HCT116 (cell line): ENCODE measurements at regions not wholly inside any gene's neighbourhood (a gene's known extent, or its start where the extent isn't known, plus 50 kb on each side); places are given as distances from the start of the nearest gene placed in this dataset.

Source experiments
- ATAC-seq: fragments of 200-7000 bp; cut with Tn5 transposase; 2 replicates; pipeline ENCODE4 v1.9.1; 2020; ENCODE audit warnings: mild to moderate bottlenecking, moderate library complexity
- BruUV-seq: library from RNA; stranded (reverse); fragments of 400-500 nt; replicated peaks from 2 replicates; lab custom pipeline; 2021; lab: Mats Ljungman, UMichigan
- CTCF ChIA-PET: fragments of 300-600 bp; sonication (Branson Sonifier 250); formaldehyde crosslinking; loops from one replicate; lab custom pipeline; 2021; ENCODE audit warnings: antibody characterized with exemption; lab: Charles Lee
- POLR2A ChIA-PET: fragments of 300-600, 350-600 bp; sonication (Branson Sonifier 250); formaldehyde crosslinking; loops from one replicate; lab custom pipeline; 2021; ENCODE audit warnings: antibody characterized with exemption; lab: Charles Lee
- RAD21 ChIA-PET, 2 experiments: fragments of 300-600 bp; sonication (Branson Sonifier 250); formaldehyde crosslinking; loops; one replicate each; lab custom pipeline; 2023; ENCODE audit warnings: low total read pairs in 2 of 2; ENCODE audit not compliant: uncharacterized antibody in 2 of 2, unreplicated experiment in 2 of 2, low non-redundant PET in 1 of 2; lab: Charles Lee
- DNase-seq: peaks from one replicate; pipeline ENCODE4 v3.0.0-alpha.2; 2010; ENCODE audit warnings: low read depth, low spot score
- H2AFZ ChIP-seq: fragments of 200-600 bp; shearing (Covaris generic), sonication (generic); 2 replicates; pipeline ENCODE4 v1.6.1; 2017; ENCODE audit warnings: low read depth, mixed run types, mixed read lengths, antibody characterized with exemption, low read length; ENCODE audit not compliant: poor library complexity, severe bottlenecking
- H3K27ac ChIP-seq: 2 replicates; pipeline ENCODE4 v1.5.1; 2012; ENCODE audit warnings: low read depth, low read length
- H3K27me3 ChIP-seq: fragments of 200-600 bp; sonication (generic); 2 replicates; pipeline ENCODE4 v1.6.1; 2016; ENCODE audit warnings: mixed run types, low read length, mixed read lengths; ENCODE audit not compliant: insufficient read depth
- H3K36me3 ChIP-seq, 2 experiments: fragments of 200-500 bp in 1 of 2; fragments of 200-600 bp in 1 of 2; sonication (Bioruptor generic) in 1 of 2; sonication (generic) in 1 of 2; 2 replicates each; pipeline versions ENCODE4 v1.5.1 to v1.6.1; 2014 to 2016; ENCODE audit warnings: low read length in 2 of 2, inconsistent platforms in 1 of 2, mixed read lengths in 1 of 2, mixed run types in 1 of 2; ENCODE audit not compliant: insufficient read depth in 2 of 2, control insufficient read depth in 1 of 2
- H3K4me1 ChIP-seq, 2 experiments: fragments of 200-600 bp in 1 of 2; sonication (generic) in 1 of 2; 2 replicates each; pipeline versions ENCODE4 v1.5.1 to v1.6.1; 2012 to 2017; ENCODE audit warnings: low read length in 2 of 2, inconsistent platforms in 1 of 2, mild to moderate bottlenecking in 1 of 2, mixed read lengths in 1 of 2, mixed run types in 1 of 2, moderate library complexity in 1 of 2; ENCODE audit not compliant: insufficient read depth in 2 of 2, control insufficient read depth in 1 of 2
- H3K4me2 ChIP-seq: fragments of 200-600 bp; sonication (generic); 2 replicates; pipeline ENCODE4 v1.6.1; 2017; ENCODE audit warnings: mixed run types, low read length, mixed read lengths
- H3K4me3 ChIP-seq, 2 experiments: fragments of 200-600 bp in 1 of 2; sonication (generic) in 1 of 2; replicated peaks in 1 of 2; 2 replicates each; pipeline ENCODE4 v1.5.1; 2011 to 2016; ENCODE audit warnings: low read length in 2 of 2, control low read depth in 1 of 2, low read depth in 1 of 2, mild to moderate bottlenecking in 1 of 2, mixed read lengths in 1 of 2, mixed run types in 1 of 2
- H3K79me2 ChIP-seq: fragments of 200-600 bp; sonication (generic); 2 replicates; pipeline ENCODE4 v1.6.1; 2017; ENCODE audit warnings: mild to moderate bottlenecking, mixed run types, low read length, moderate library complexity, mixed read lengths; ENCODE audit not compliant: insufficient read depth
- H3K9ac ChIP-seq: fragments of 200-600 bp; sonication (generic); 2 replicates; pipeline ENCODE4 v1.6.1; 2016; ENCODE audit warnings: low read length, mixed read lengths
- H3K9me2 ChIP-seq: fragments of 200-600 bp; sonication (generic), shearing (Covaris generic); 2 replicates; pipeline ENCODE4 v1.6.1; 2017; ENCODE audit warnings: mixed run types, mild to moderate bottlenecking, moderate library complexity; ENCODE audit not compliant: insufficient read depth
- H3K9me3 ChIP-seq, 2 experiments: fragments of 200-500 bp in 1 of 2; fragments of 200-600 bp in 1 of 2; sonication (Bioruptor generic) in 1 of 2; sonication (generic) in 1 of 2; 2 replicates each; pipeline ENCODE4 v1.6.1; 2014 to 2017; ENCODE audit warnings: low read length in 2 of 2, mixed read lengths in 2 of 2, inconsistent platforms in 1 of 2, low read depth in 1 of 2, mild to moderate bottlenecking in 1 of 2, mixed run types in 1 of 2, moderate library complexity in 1 of 2; ENCODE audit not compliant: control insufficient read depth in 1 of 2, insufficient read depth in 1 of 2
- H4K20me1 ChIP-seq: fragments of 200-600 bp; sonication (generic), shearing (Covaris generic); 2 replicates; pipeline ENCODE4 v1.6.1; 2017; ENCODE audit warnings: mixed run types, mild to moderate bottlenecking, moderate library complexity; ENCODE audit not compliant: insufficient read depth
- CTCF ChIP-seq, 3 experiments: fragments of 200-600 bp in 1 of 3; sonication (generic) in 1 of 3; IDR thresholded peaks in 2 of 3; conservative IDR thresholded peaks in 1 of 3; 2 replicates each; pipeline ENCODE4 v1.5.1; 2012 to 2017; ENCODE audit warnings: low read depth in 2 of 3, low read length in 2 of 3, antibody characterized with exemption in 1 of 3, borderline replicate concordance in 1 of 3, control low read depth in 1 of 3, mild to moderate bottlenecking in 1 of 3, mixed read lengths in 1 of 3, mixed run types in 1 of 3, moderate library complexity in 1 of 3; ENCODE audit not compliant: insufficient read depth in 1 of 3
- EGR1 ChIP-seq: IDR thresholded peaks from 2 replicates; pipeline ENCODE4 v1.6.1; 2012; ENCODE audit warnings: low read depth
- ELF1 ChIP-seq: IDR thresholded peaks from 2 replicates; pipeline ENCODE4 v1.6.1; 2012; ENCODE audit warnings: low read depth, borderline replicate concordance
- EZH2 ChIP-seq: fragments of 200-600 bp; sonication (generic); IDR thresholded peaks from 2 replicates; pipeline ENCODE4 v1.6.1; 2017; ENCODE audit warnings: antibody characterized with exemption, mixed run types
- EZH2phosphoT487 ChIP-seq: fragments of 200-600 bp; IDR thresholded peaks from 2 replicates; pipeline ENCODE4 v1.6.1; 2018; ENCODE audit warnings: antibody characterized with exemption, borderline replicate concordance
- FOSL1 ChIP-seq: IDR thresholded peaks from 2 replicates; pipeline ENCODE4 v1.6.1; 2012; ENCODE audit warnings: low read depth
- MAX ChIP-seq: IDR thresholded peaks from 2 replicates; pipeline ENCODE4 v1.6.1; 2012
- SIN3A ChIP-seq: IDR thresholded peaks from 2 replicates; pipeline ENCODE4 v1.6.1; 2012; ENCODE audit warnings: low read depth
- TCF7L2 ChIP-seq: IDR thresholded peaks from 2 replicates; pipeline ENCODE4 v1.7.0; 2011; ENCODE audit warnings: borderline replicate concordance, inconsistent platforms; ENCODE audit not compliant: insufficient read depth, insufficient read length; ENCODE audit errors: extremely low read depth
- YY1 ChIP-seq: IDR thresholded peaks from 2 replicates; pipeline ENCODE4 v1.6.1; 2011; ENCODE audit warnings: low read length, low read depth, moderate library complexity, mild to moderate bottlenecking; ENCODE audit not compliant: insufficient replicate concordance; ENCODE audit errors: extremely low read depth
- ZNF274 ChIP-seq: fragments of 200-500 bp; sonication (Bioruptor generic); IDR thresholded peaks from 2 replicates; pipeline ENCODE4 v1.6.1; 2014; ENCODE audit warnings: mild to moderate bottlenecking, low read depth, low read length, inconsistent platforms
- intact Hi-C: fragments of 100-400 bp; cut with micrococcal nuclease; formaldehyde crosslinking; loops from 2 replicates; pipeline ENCODE4 v1.10.0; 2022
- TF ChIP-seq, protein P1 (sequence below): IDR thresholded peaks from 2 replicates; pipeline ENCODE4 v1.6.1; 2011; ENCODE audit warnings: mild to moderate bottlenecking, low read length, moderate library complexity; ENCODE audit not compliant: insufficient replicate concordance; ENCODE audit errors: extremely low read depth
- TF ChIP-seq, protein P2 (sequence below): IDR thresholded peaks from 2 replicates; pipeline ENCODE4 v1.6.1; 2012; ENCODE audit warnings: low read depth

DNA sequence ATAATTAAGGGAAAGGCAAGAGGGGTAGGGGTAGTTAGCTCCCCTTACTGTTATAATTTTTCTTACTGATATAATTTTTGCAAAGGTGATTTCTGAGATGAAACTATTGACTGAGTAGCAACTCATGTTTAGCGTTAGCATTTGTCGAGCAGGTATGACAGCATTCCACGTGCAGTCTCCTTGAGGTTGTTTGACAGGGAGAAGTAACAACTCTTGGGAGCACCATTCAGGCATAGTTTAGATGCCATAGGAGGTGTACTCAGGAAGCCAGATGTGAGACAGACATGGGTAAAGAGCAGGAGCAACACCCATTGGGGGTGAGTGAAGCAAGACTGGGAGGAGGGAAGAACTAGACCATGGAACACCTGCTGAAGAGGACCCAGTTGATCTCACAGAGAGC is 96.6 kb upstream of the KLF6 start (continued):
- TF ChIP-seq, protein P1, sequence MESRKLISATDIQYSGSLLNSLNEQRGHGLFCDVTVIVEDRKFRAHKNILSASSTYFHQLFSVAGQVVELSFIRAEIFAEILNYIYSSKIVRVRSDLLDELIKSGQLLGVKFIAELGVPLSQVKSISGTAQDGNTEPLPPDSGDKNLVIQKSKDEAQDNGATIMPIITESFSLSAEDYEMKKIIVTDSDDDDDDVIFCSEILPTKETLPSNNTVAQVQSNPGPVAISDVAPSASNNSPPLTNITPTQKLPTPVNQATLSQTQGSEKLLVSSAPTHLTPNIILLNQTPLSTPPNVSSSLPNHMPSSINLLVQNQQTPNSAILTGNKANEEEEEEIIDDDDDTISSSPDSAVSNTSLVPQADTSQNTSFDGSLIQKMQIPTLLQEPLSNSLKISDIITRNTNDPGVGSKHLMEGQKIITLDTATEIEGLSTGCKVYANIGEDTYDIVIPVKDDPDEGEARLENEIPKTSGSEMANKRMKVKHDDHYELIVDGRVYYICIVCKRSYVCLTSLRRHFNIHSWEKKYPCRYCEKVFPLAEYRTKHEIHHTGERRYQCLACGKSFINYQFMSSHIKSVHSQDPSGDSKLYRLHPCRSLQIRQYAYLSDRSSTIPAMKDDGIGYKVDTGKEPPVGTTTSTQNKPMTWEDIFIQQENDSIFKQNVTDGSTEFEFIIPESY = no peak
- TF ChIP-seq, protein P2, sequence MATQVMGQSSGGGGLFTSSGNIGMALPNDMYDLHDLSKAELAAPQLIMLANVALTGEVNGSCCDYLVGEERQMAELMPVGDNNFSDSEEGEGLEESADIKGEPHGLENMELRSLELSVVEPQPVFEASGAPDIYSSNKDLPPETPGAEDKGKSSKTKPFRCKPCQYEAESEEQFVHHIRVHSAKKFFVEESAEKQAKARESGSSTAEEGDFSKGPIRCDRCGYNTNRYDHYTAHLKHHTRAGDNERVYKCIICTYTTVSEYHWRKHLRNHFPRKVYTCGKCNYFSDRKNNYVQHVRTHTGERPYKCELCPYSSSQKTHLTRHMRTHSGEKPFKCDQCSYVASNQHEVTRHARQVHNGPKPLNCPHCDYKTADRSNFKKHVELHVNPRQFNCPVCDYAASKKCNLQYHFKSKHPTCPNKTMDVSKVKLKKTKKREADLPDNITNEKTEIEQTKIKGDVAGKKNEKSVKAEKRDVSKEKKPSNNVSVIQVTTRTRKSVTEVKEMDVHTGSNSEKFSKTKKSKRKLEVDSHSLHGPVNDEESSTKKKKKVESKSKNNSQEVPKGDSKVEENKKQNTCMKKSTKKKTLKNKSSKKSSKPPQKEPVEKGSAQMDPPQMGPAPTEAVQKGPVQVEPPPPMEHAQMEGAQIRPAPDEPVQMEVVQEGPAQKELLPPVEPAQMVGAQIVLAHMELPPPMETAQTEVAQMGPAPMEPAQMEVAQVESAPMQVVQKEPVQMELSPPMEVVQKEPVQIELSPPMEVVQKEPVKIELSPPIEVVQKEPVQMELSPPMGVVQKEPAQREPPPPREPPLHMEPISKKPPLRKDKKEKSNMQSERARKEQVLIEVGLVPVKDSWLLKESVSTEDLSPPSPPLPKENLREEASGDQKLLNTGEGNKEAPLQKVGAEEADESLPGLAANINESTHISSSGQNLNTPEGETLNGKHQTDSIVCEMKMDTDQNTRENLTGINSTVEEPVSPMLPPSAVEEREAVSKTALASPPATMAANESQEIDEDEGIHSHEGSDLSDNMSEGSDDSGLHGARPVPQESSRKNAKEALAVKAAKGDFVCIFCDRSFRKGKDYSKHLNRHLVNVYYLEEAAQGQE = no peak
- TF ChIP-seq YY1 = no peak
- TF ChIP-seq ZNF274 = no peak

GRCh38 chr10:3879073-3879472 is 94.1 kb upstream of the KLF6 start:
- Histone ChIP-seq H3K36me3 (no peaks in the 10 kb centered on the region), H3K4me1 (peaks cover 0 to 18% of the 10 kb centered on the region in 2 experiments; a peak in 1 of 4 replicates), H3K4me3 (no peak overlapping the region), H3K9ac (no peak overlapping the region)
- CTCF ChIA-PET = no interaction called here
- ATAC-seq (no peak), DNase-seq (no peak)
- TF ChIP-seq EZH2phosphoT487 (no peak), SIN3A (no peak), MAX (no peak), ELF1 (no peak), TCF7L2 (no peak), CTCF (IDR thresholded peaks at IDR 0.05 in 2 of 3, conservative IDR thresholded peaks at IDR 0.05 in 1 of 3; ENCODE audit: borderline replicate concordance in 1 of 3, insufficient read depth in 1 of 3, low read depth in 2 of 3, low read length in 2 of 3) (no peak), EZH2 (no peak), EGR1 (no peak), FOSL1 (no peak)
- TF ChIP-seq, protein P2 = no peak
- TF ChIP-seq, all 23 proteins: peak for 0
- intact Hi-C loops = no loop called here
- no peaks in the 10 kb centered on the region for H3K27me3 ChIP-seq
- BruUV-seq = no TSS peak
- ChIA-PET RAD21 (no interaction called here), POLR2A (no interaction called here)
- no peaks in the 10 kb centered on the region for H3K79me2 ChIP-seq
- no peaks in the 10 kb centered on the region for H4K20me1 ChIP-seq
- no peak overlapping the region for H3K4me2 ChIP-seq
- no peak overlapping the region for H3K27ac ChIP-seq
- no peaks in the 10 kb centered on the region for H3K9me2 ChIP-seq
- H3K9me3 ChIP-seq = no peaks in the 10 kb centered on the region
- no peak overlapping the region for H2AFZ ChIP-seq
